ENCODE measurements at regions not wholly inside any gene's neighbourhood (a gene's known extent, or its start where the extent isn't known, plus 50 kb on each side); places are given as distances from the start of the nearest gene placed in this dataset.
A peak's percentile ranks its signal among the peaks of the same experiment; 100 is the strongest.
"Not testable (repeated sequence)": the region's sequence is repeated elsewhere in the genome, so short reads cannot be mapped to it uniquely, and the experiment has no call there.

- H3K9me3 ChIP-seq; H3K36me3 ChIP-seq; DNase-seq; H3K27ac ChIP-seq; H3K4me3 ChIP-seq; intact Hi-C loops (cut with DNase I); H3K4me1 ChIP-seq; H3K27me3 ChIP-seq (ENCODE audit: low read depth): not testable (repeated sequence)
- peak in 1 of 2 donors; percentile 48 for ATAC-seq
Observed at GRCh38 chr1:149243572-149243971, 140.2 kb upstream of the NBPF9 start.

- H3K4me1 ChIP-seq; H3K9me3 ChIP-seq; intact Hi-C loops (cut with DNase I); H3K27ac ChIP-seq; H3K36me3 ChIP-seq; DNase-seq; ATAC-seq; H3K4me3 ChIP-seq; H3K27me3 ChIP-seq (ENCODE audit: low read depth): not testable (repeated sequence)
Observed at GRCh38 chr1:149244621-149245020, 141.3 kb upstream of the NBPF9 start.

DNA sequence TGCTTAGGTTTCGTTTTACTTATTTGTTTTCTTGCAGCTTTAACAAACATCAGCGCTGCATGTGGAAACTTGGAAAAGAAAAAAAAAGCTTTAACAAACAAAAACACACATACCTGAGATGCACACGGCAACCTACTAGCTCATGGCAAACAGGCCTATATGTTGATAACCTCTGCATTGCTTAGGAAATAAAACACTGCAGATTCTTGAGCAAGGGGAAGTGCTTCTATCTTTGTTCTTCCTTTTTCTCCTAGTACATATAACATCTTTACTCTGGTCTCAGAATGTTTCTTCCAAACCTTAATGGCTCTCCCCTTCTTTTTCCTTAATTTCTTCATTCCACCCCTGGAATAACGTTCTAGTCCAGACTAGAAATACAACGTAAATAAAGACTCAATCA, 142.9 kb upstream of the NBPF9 start:
- H3K27ac ChIP-seq; DNase-seq; H3K4me1 ChIP-seq; H3K27me3 ChIP-seq (ENCODE audit: low read depth); ATAC-seq; intact Hi-C loops (cut with DNase I); H3K9me3 ChIP-seq; H3K36me3 ChIP-seq; H3K4me3 ChIP-seq: not testable (repeated sequence)

GRCh38 chr1:149248610-149249009, 145.3 kb upstream of the NBPF9 start:
- ATAC-seq; H3K4me3 ChIP-seq; H3K4me1 ChIP-seq; intact Hi-C loops (cut with DNase I); H3K27ac ChIP-seq; H3K36me3 ChIP-seq; H3K9me3 ChIP-seq; H3K27me3 ChIP-seq (ENCODE audit: low read depth); DNase-seq: not testable (repeated sequence)

GRCh38 chr1:149249850-149250467, 146.6 kb upstream of the NBPF9 start:
- H3K27me3 ChIP-seq (ENCODE audit: low read depth); intact Hi-C loops (cut with DNase I); H3K4me1 ChIP-seq; H3K36me3 ChIP-seq; H3K27ac ChIP-seq; DNase-seq; H3K9me3 ChIP-seq; H3K4me3 ChIP-seq: not testable (repeated sequence)
- peak; percentile 32 to 78 for ATAC-seq

DNA sequence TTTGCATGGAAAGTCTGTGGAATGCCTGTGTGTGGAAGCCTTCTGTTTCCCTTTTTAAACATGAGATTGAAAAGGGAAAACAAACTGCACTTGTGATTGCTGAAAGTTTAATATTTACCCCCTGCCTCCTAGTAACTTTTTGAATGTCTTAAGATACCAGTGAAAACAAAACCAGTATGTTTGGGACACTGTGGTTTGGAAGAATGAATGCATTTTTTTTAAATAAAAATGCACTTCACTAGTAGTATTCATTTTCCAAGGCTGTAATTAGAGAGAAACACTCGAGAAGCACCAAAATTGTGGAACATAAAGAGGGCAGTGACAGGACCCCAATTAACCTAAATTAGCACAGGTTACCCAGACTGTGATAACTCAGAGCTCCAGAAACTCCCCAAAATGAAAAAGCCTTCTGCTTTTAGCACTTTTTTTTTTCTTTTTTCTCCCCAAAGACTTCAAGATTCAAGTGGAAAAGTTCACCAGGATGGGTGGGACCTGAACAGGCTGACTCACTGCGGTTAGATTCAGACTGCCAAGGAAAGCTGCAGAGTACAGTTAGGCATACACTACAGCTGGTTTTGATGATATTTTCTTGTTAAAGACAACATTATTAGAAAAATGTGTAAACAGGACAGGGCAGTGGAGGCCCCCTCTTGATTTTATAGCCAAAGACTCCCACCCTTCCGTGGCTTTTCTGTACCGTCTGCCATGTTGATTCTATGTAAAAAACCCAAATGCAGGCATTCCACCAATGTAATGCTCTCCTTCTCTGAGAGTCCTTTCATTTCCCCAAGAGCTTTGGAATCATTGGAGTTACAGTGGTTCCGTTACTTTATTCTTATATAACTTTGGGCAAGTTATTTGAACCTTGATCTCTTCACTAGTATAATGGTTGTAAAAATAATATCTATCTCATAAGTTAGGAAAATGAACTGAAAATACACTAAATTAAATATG, 151.8 kb upstream of the NBPF9 start:
- H3K9me3 ChIP-seq; DNase-seq; H3K4me3 ChIP-seq; H3K4me1 ChIP-seq; H3K27me3 ChIP-seq (ENCODE audit: low read depth); H3K36me3 ChIP-seq; intact Hi-C loops (cut with DNase I); H3K27ac ChIP-seq: not testable (repeated sequence)
- peak; percentile 79 to 84 for ATAC-seq

DNA sequence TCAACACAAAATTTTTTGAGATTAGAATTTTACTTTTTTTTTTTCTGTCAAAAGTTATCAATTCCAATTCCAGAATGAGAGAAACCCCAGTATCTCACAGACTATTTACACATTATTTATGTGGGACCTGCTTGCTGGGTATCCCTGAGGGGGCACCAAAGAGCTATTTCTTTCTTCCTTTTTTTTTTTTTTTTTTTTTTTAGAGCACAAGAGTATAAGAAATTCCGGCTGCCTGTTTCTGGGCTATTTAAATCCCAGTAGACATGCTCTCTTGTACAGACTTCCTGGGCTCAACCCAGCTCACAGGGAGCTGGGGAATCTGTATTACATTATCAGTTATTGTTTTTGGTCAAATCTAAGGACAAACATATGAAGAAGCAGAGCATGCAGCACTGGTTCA, 156.9 kb upstream of the NBPF9 start:
- H3K27ac ChIP-seq; H3K27me3 ChIP-seq (ENCODE audit: low read depth); intact Hi-C loops (cut with DNase I); DNase-seq; ATAC-seq; H3K4me3 ChIP-seq; H3K36me3 ChIP-seq; H3K9me3 ChIP-seq; H3K4me1 ChIP-seq: not testable (repeated sequence)

DNA sequence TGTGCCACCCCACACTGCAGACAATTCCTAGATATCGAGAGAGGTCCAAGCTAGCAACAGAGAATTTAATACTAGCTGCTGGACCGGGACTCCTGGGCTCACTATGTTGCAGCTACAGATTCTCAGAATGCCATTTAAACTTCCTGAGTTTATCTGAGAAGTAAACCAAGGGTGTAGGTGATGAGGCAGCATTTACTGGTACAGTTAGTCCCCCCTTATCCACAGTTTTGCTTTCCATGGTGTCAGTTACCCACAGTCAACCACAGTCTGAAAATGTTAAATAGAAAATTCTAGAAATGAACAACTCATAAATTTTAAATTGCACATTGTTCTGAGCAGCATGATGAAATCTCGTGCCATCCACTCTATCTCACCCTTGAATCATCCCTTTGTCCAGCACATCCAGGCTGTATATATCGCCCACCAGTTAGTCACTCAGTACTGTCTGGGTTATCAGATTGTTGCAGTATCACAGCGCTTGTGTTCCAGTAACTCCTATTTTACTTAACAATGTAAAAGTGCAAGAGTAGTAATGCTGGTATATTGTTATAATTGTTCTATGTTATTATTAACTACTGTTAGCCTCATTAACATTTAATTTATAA, 157.5 kb upstream of the NBPF9 start:
- not testable (repeated sequence) for H3K4me1 ChIP-seq, DNase-seq

GRCh38 chr1:149267287-149267686, 163.9 kb upstream of the NBPF9 start:
- intact Hi-C loops (cut with DNase I); H3K4me1 ChIP-seq; H3K36me3 ChIP-seq; H3K4me3 ChIP-seq; DNase-seq; H3K27me3 ChIP-seq (ENCODE audit: low read depth); H3K27ac ChIP-seq; H3K9me3 ChIP-seq: not testable (repeated sequence)
- peak; percentile 53 for ATAC-seq

More for the DNA sequence above, 157.5 kb upstream of the NBPF9 start:
- H3K27ac ChIP-seq; ATAC-seq; intact Hi-C loops (cut with DNase I); H3K27me3 ChIP-seq (ENCODE audit: low read depth); H3K9me3 ChIP-seq; H3K36me3 ChIP-seq; H3K4me3 ChIP-seq: not testable (repeated sequence)

DNA sequence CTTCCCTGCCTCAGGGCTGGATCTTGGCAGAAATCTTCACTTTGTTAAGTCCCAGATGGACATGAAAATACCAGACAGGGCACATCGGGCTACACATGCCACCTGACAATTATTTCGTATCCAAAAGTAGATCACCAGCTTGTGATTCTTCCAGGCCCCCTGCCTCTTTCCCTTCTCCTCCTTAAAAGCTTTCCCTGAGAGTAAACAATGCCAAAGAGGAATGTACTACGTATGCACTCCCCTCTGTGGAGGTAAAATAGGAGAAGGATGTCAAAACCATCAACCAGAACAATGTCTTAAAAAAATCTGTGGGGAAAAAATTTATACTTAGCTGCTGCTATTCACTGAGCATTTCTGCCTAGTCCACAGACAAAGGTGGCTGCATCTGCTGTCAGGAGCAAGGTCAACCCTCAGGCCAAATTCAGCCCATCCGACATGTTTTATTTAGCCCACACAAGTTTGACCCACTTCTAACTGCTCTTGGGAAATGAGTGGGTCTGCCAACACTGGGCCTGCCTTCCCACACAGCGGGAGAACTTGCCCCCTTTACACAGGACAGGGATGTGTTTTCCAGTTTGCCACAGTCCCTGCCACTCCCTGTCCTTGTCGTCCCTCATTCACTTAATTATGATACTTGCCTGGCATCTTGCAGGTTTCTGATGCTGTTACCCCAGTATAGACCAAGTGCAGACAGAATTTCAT, 165.8 kb upstream of the NBPF9 start:
- H3K4me1 ChIP-seq; H3K27me3 ChIP-seq (ENCODE audit: low read depth); DNase-seq; ATAC-seq; H3K27ac ChIP-seq; intact Hi-C loops (cut with DNase I); H3K36me3 ChIP-seq; H3K4me3 ChIP-seq; H3K9me3 ChIP-seq: not testable (repeated sequence)

DNA sequence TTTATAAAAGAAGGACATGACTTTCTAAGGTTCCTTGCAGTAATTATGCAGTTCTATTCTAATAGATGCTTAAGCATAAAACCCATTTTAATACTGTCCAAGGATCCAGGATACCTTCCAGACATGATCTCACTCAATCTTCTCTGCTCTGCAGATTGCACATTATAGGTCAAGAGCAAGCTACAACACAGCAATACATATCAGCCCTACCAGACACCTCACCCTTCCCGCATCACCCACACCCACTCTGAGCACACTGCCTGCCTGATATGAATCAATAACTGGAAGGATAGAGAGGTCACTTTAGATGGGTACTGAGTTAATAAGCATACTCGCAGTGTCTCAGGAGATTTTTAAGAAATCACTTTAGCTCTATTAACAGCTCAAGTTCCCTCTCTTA, 166.5 kb upstream of the NBPF9 start:
- intact Hi-C loops (cut with DNase I); H3K27ac ChIP-seq; H3K9me3 ChIP-seq; H3K4me1 ChIP-seq; ATAC-seq; H3K36me3 ChIP-seq; H3K4me3 ChIP-seq; DNase-seq; H3K27me3 ChIP-seq (ENCODE audit: low read depth): not testable (repeated sequence)

- intact Hi-C loops (cut with DNase I); H3K27ac ChIP-seq; H3K27me3 ChIP-seq (ENCODE audit: low read depth); DNase-seq; H3K4me1 ChIP-seq; H3K9me3 ChIP-seq; ATAC-seq; H3K36me3 ChIP-seq; H3K4me3 ChIP-seq: not testable (repeated sequence)
Observed at GRCh38 chr1:149274493-149274892, 171.1 kb upstream of the NBPF9 start.

- intact Hi-C loops (cut with DNase I); H3K36me3 ChIP-seq; H3K4me3 ChIP-seq; DNase-seq; H3K4me1 ChIP-seq; H3K27me3 ChIP-seq (ENCODE audit: low read depth); H3K9me3 ChIP-seq; H3K27ac ChIP-seq: not testable (repeated sequence)
- ATAC-seq: peak; percentile 64 to 68
Observed at GRCh38 chr1:149275802-149276201, 172.5 kb upstream of the NBPF9 start.
